Endothelial cell of umbilical vein (primary cell): ENCODE measurements at regions not wholly inside any gene's neighbourhood (a gene's known extent, or its start where the extent isn't known, plus 50 kb on each side); places are given as distances from the start of the nearest gene placed in this dataset.
"Not testable (repeated sequence)": the region's sequence is repeated elsewhere in the genome, so short reads cannot be mapped to it uniquely, and the experiment has no call there.

Experiments used
- BruUV-seq: library from RNA; stranded (reverse); fragments of 400-500 nt; replicated peaks from 2 replicates; lab custom pipeline; 2021; lab: Mats Ljungman, UMichigan
- CTCF ChIA-PET: fragments of 300-600, 350-600 bp; sonication (Branson Sonifier 250); formaldehyde crosslinking; loops from one replicate; lab custom pipeline; 2021; ENCODE audit warnings: antibody characterized with exemption, inconsistent platforms; lab: Charles Lee
- POLR2A ChIA-PET: fragments of 300-600, 350-600 bp; sonication (Branson Sonifier 250); formaldehyde crosslinking; loops from one replicate; lab custom pipeline; 2021; ENCODE audit warnings: antibody characterized with exemption, inconsistent platforms; lab: Charles Lee
- DNase-seq: peaks from one replicate; pipeline ENCODE4 v3.0.0-alpha.2; 2011; ENCODE audit warnings: low read depth, low spot score
- FAIRE-seq: peaks from 2 replicates; lab custom pipeline; 2011; peaks lifted over from hg19 to GRCh38; lab: Jason Lieb, UNC
- H2AFZ ChIP-seq: 2 replicates; pipeline ENCODE4 v1.6.0; 2012; ENCODE audit warnings: low read depth, low read length, control low read depth, inconsistent platforms
- H3K27ac ChIP-seq: 2 replicates; pipeline ENCODE4 v1.5.1; 2011; ENCODE audit warnings: low read depth, mild to moderate bottlenecking, control low read depth, low read length, moderate library complexity; ENCODE audit not compliant: insufficient read depth
- H3K27me3 ChIP-seq, 2 experiments: 2 replicates each; pipeline versions ENCODE4 v1.6.0 to v1.6.1; 2011; ENCODE audit warnings: low read length in 2 of 2, mixed read lengths in 1 of 2; ENCODE audit not compliant: control insufficient read depth in 2 of 2, insufficient read depth in 2 of 2
- H3K36me3 ChIP-seq, 2 experiments: 2 replicates in 1 of 2; 3 replicates in 1 of 2; pipeline ENCODE4 v1.5.1; 2011; ENCODE audit warnings: low read length in 2 of 2, mild to moderate bottlenecking in 1 of 2, moderate library complexity in 1 of 2; ENCODE audit not compliant: control insufficient read depth in 2 of 2, insufficient read depth in 2 of 2; ENCODE audit errors: extremely low read depth in 1 of 2
- H3K4me1 ChIP-seq: 3 replicates; pipeline ENCODE4 v1.5.1; 2011; ENCODE audit warnings: mild to moderate bottlenecking, low read length; ENCODE audit not compliant: control insufficient read depth, insufficient read depth; ENCODE audit errors: extremely low read depth
- H3K4me2 ChIP-seq: 2 replicates; pipeline ENCODE4 v1.6.1; 2011; ENCODE audit warnings: low read length, control low read depth, mixed read lengths; ENCODE audit not compliant: insufficient read depth
- H3K4me3 ChIP-seq, 3 experiments: fragments of 200-600 bp in 1 of 3; sonication (generic), shearing (Covaris generic) in 1 of 3; replicated peaks in 1 of 3; 2 replicates each; pipeline ENCODE4 v1.5.1; 2011 to 2016; ENCODE audit warnings: control low read depth in 3 of 3, low read length in 3 of 3, mild to moderate bottlenecking in 2 of 3, inconsistent platforms in 1 of 3, low read depth in 1 of 3, moderate library complexity in 1 of 3; ENCODE audit not compliant: insufficient read depth in 1 of 3
- H3K79me2 ChIP-seq: 2 replicates; pipeline ENCODE4 v1.6.0; 2012; ENCODE audit warnings: low read length, inconsistent platforms; ENCODE audit not compliant: control insufficient read depth, insufficient read depth
- H3K9ac ChIP-seq: replicated peaks from 2 replicates; pipeline ENCODE3; 2011; ENCODE audit warnings: low read length, control low read depth; ENCODE audit not compliant: insufficient read depth; ENCODE audit errors: extremely low read depth
- H3K9me1 ChIP-seq: replicated peaks from 3 replicates; pipeline ENCODE4 v1.6.0; 2011; ENCODE audit warnings: mild to moderate bottlenecking, low read length; ENCODE audit not compliant: control insufficient read depth, insufficient read depth; ENCODE audit errors: extremely low read depth
- H3K9me3 ChIP-seq: replicated peaks from 2 replicates; pipeline ENCODE4 v1.5.1; 2012; ENCODE audit warnings: low read length, inconsistent platforms; ENCODE audit not compliant: control insufficient read depth, insufficient read depth
- H4K20me1 ChIP-seq: replicated peaks from 2 replicates; pipeline ENCODE3; 2011; ENCODE audit warnings: mild to moderate bottlenecking, low read length; ENCODE audit not compliant: control insufficient read depth, insufficient read depth; ENCODE audit errors: extremely low read depth
- CTCF ChIP-seq, 2 donors: IDR thresholded peaks; 1 replicate in 1 of 2; 2 replicates in 1 of 2; pipeline ENCODE4 v1.5.1; 2011; ENCODE audit warnings: low read length in 2 of 2, mild to moderate bottlenecking in 2 of 2, moderate library complexity in 2 of 2, control low read depth in 1 of 2, inconsistent platforms in 1 of 2, low read depth in 1 of 2; ENCODE audit not compliant: insufficient read depth in 1 of 2; ENCODE audit errors: extremely low read depth in 1 of 2
- dilution Hi-C: fragments of 300-500 bp; cut with MboI; formaldehyde crosslinking; loops from one replicate; pipeline ENCODE4 v1.15.0; 2019; ENCODE audit warnings: low sequenced_read_pairs; ENCODE audit not compliant: extremely low pct_ligation_motif_present
- intact Hi-C: fragments of 100-400 bp; cut with micrococcal nuclease; formaldehyde crosslinking; loops from one replicate; pipeline ENCODE4 v1.10.0; 2022

- POLR2A ChIA-PET: no interaction called here
- Histone ChIP-seq H3K27me3 (no peaks in the 10 kb centered on the region), H3K27ac (no peak overlapping the region)
These were observed 1208.0 kb downstream of the DIAPH3 start for GRCh38 chr13:58955546-58956385.

GRCh38 chr13:58958097-58958496, 1205.6 kb downstream of the DIAPH3 start:
- POLR2A ChIA-PET, H3K4me2 ChIP-seq, H3K27me3 ChIP-seq, H3K9me3 ChIP-seq, FAIRE-seq, H3K36me3 ChIP-seq, H3K9ac ChIP-seq, dilution Hi-C loops, H2AFZ ChIP-seq, H3K4me1 ChIP-seq, DNase-seq, intact Hi-C loops, BruUV-seq, H4K20me1 ChIP-seq, H3K27ac ChIP-seq, H3K9me1 ChIP-seq, H3K4me3 ChIP-seq, H3K79me2 ChIP-seq: not testable (repeated sequence)
- CTCF ChIA-PET: interaction anchor here (1.6 to 2.4 kb wide), 2 partner anchors 1325 to 1334 kb away, joined by 7 to 16 read pairs; no protein-coding TSS in a partner anchor

More at GRCh38 chr13:58955546-58956385, 1208.0 kb downstream of the DIAPH3 start:
- Histone ChIP-seq H3K4me2 (no peak overlapping the region), H3K36me3 (no peaks in the 10 kb centered on the region), H4K20me1 (no peaks in the 10 kb centered on the region), H3K4me3 (no peak overlapping the region), H2AFZ (no peak overlapping the region), H3K9me3 (no peaks in the 10 kb centered on the region), H3K4me1 (no peaks in the 10 kb centered on the region), H3K79me2 (no peaks in the 10 kb centered on the region), H3K9ac (no peak overlapping the region), H3K9me1 (no peaks in the 10 kb centered on the region)
- no peak for TF ChIP-seq CTCF (IDR thresholded peaks at IDR 0.05; ENCODE audit: extremely low read depth in 1 of 2, insufficient read depth in 1 of 2, low read depth in 1 of 2, low read length in 2 of 2)
- intact Hi-C loops: no loop called here
- CTCF ChIA-PET: interaction anchor here (0.9 to 2.8 kb wide), 3 partner anchors 9 to 1331 kb away, joined by 3 to 9 read pairs (median 7); no protein-coding TSS in a partner anchor
- DNase-seq: no peak
- no TSS peak for BruUV-seq
- dilution Hi-C loops: no loop called here
- FAIRE-seq: no peak
